Activated CD4-positive, alpha-beta T cell treated with anti-CD3 and anti-CD28 coated beads, Interleukin-2, amount 10 ng/mL, durations not matched to agents 7 days and 5 days (primary cell): ENCODE measurements at regions not wholly inside any gene's neighbourhood (a gene's known extent, or its start where the extent isn't known, plus 50 kb on each side); places are given as distances from the start of the nearest gene placed in this dataset.
"Not testable (repeated sequence)": the region's sequence is repeated elsewhere in the genome, so short reads cannot be mapped to it uniquely, and the experiment has no call there.

Source experiments
- CTCF ChIA-PET: fragments of 350-600 bp; sonication (Branson Sonifier 250); formaldehyde crosslinking; loops from one replicate; lab custom pipeline; 2021; ENCODE audit warnings: antibody characterized with exemption; lab: Charles Lee
- POLR2A ChIA-PET: fragments of 350-600 bp; sonication (Branson Sonifier 250); formaldehyde crosslinking; loops from one replicate; lab custom pipeline; 2021; ENCODE audit warnings: antibody characterized with exemption; lab: Charles Lee
- DNase-seq: peaks from one replicate; pipeline ENCODE4 v3.0.0-alpha.2; 2020
- H3K27ac Mint-ChIP-seq: one replicate; pipeline ENCODE4 v1.8.0; 2021; ENCODE audit warnings: mild to moderate bottlenecking, moderate library complexity, mixed read lengths
- H3K27me3 Mint-ChIP-seq: one replicate; pipeline ENCODE4 v1.8.0; 2021; ENCODE audit warnings: mixed read lengths
- H3K36me3 Mint-ChIP-seq: one replicate; pipeline ENCODE4 v1.8.0; 2021; ENCODE audit warnings: low read depth, mixed read lengths
- H3K4me1 Mint-ChIP-seq: one replicate; pipeline ENCODE4 v1.8.0; 2021; ENCODE audit warnings: mixed read lengths
- H3K4me3 Mint-ChIP-seq: one replicate; pipeline ENCODE4 v1.8.0; 2021; ENCODE audit warnings: mild to moderate bottlenecking, moderate library complexity, mixed read lengths
- H3K9me3 Mint-ChIP-seq: one replicate; pipeline ENCODE4 v1.8.0; 2021; ENCODE audit warnings: mixed read lengths

DNA sequence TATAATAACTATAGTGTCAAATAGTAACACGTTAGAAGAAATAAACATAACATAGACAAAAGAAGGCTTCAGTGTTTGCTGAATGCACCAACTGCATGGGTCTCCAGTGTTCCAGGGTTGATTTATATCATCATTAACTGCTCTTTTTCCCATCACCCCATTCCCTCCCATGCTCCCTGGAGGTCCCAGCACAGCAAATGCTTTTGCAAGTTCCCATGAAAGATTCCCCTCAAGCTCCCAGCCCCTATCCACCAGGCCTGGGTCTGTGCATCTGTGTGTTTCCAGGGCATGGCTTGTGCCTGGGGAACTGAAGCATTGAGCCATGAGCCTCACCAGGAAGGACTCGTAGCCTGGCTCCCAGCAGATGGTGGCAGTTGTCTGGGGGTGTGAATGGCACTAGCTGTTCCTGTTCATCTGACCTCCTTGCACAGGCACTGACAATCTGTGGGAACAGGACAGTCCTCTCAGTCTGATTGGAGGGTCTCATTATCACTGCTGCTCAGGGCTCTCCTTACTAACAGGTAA is 164.6 kb upstream of the RMP24 start:
- ChIA-PET CTCF (interaction anchor here (0.7 kb wide), 1 partner anchor 12 kb away, joined by 3 read pairs; no protein-coding TSS in a partner anchor), POLR2A (no interaction called here)
- no peak for DNase-seq
- peaks cover 2% of the 10 kb centered on the region for H3K4me1 Mint-ChIP-seq
- no peak overlapping the region for H3K4me3 Mint-ChIP-seq
- no peaks in the 10 kb centered on the region for H3K9me3 Mint-ChIP-seq
- H3K27ac Mint-ChIP-seq, result no peak overlapping the region
- H3K27me3 Mint-ChIP-seq, result peaks cover 9% of the 10 kb centered on the region
- H3K36me3 Mint-ChIP-seq, result no peaks in the 10 kb centered on the region

DNA sequence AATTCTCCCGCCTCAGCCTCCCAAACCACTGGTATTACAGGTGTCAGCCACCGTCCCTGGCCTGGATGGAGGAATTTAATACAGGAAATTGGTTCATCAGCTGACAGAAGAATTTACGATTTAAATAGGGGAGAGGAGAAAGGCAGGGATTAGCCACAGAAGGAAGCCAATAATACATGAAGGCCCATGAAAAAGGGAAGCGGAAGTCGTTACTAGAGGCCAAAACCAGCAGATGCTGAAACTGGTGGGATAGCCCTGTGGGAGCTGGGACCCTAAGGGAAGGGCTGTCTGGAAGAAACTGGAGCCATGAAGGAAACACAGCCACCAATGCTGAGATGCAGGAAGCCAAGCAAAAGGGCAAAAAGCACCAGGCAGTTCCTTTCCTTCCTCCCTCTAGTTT is 163.7 kb upstream of the RMP24 start:
- Mint-ChIP-seq H3K9me3 (no peaks in the 10 kb centered on the region), H3K27ac (no peak overlapping the region), H3K4me1 (peaks cover 2% of the 10 kb centered on the region), H3K27me3 (peaks cover 10% of the 10 kb centered on the region), H3K4me3 (no peak overlapping the region), H3K36me3 (no peaks in the 10 kb centered on the region)
- DNase-seq, result no peak
- POLR2A ChIA-PET, result no interaction called here
- CTCF ChIA-PET, result no interaction called here

DNA sequence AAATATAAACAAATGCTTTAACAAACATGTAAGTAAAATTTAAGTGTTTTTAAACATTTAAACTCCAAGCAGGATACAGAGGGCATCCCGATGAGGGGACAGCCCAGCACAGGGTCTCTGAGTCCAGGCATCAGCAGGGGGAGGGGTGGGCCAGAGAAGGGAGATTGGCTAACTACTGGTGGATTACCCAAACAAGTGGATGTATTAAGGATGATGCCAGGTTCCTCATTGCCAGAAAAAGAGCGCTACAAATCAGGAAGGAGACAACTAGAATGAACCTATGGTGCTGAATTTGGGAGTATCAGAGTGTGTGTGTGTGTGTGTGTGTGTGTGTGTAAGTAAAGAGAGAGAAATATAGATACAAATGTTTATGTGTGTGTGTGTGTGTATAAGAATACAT is 162.0 kb upstream of the RMP24 start:
- Mint-ChIP-seq H3K27ac (no peak overlapping the region), H3K9me3 (no peaks in the 10 kb centered on the region), H3K27me3 (peaks cover 9% of the 10 kb centered on the region), H3K4me3 (no peak overlapping the region), H3K4me1 (peaks cover 2% of the 10 kb centered on the region), H3K36me3 (no peaks in the 10 kb centered on the region)
- DNase-seq, result no peak
- ChIA-PET POLR2A (no interaction called here), CTCF (no interaction called here)

DNA sequence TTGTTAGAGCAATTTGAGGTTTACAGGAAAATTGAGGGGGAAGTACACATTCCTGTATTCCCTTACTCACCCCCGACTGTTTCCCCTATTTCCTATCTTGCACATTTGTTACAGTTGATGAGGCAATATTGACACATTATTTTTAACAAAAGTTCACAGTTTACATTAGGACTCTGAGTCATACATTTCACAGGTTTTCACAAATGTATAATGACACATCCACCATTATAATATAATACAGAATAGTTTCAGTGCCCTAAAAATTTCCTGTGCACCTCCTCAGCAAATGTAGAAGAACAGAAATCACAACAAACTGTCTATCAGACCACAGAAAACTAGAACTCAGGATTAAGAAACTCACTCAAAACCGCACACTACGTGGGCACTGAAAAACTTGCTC is 160.6 kb upstream of the RMP24 start:
- peaks cover 3% of the 10 kb centered on the region for H3K27me3 Mint-ChIP-seq
- H3K4me3 Mint-ChIP-seq, result no peak overlapping the region
- POLR2A ChIA-PET, result no interaction called here
- H3K36me3 Mint-ChIP-seq, result no peaks in the 10 kb centered on the region
- H3K9me3 Mint-ChIP-seq, result no peaks in the 10 kb centered on the region
- CTCF ChIA-PET, result no interaction called here
- no peak for DNase-seq
- H3K27ac Mint-ChIP-seq, result no peak overlapping the region
- peaks cover 2% of the 10 kb centered on the region for H3K4me1 Mint-ChIP-seq

DNA sequence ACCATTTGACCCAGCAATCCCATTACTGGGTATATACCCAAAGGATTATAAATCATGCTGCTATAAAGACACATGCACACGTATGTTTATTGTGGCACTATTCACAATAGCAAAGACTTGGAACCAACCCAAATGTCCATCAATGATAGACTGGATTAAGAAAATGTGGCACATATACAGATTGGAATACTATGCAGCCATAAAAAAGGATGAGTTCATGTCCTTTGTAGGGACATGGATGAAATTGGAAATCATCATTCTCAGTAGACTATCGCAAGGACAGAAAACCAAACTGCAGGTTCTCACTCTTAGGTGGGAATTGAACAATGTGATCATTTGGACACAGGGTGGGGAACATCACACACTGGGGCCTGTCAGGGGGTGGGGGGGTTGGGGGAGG is 157.5 kb upstream of the RMP24 start:
- H3K36me3 Mint-ChIP-seq, H3K27ac Mint-ChIP-seq, H3K9me3 Mint-ChIP-seq, DNase-seq, H3K4me3 Mint-ChIP-seq, H3K4me1 Mint-ChIP-seq, CTCF ChIA-PET, H3K27me3 Mint-ChIP-seq, POLR2A ChIA-PET: not testable (repeated sequence)

DNA sequence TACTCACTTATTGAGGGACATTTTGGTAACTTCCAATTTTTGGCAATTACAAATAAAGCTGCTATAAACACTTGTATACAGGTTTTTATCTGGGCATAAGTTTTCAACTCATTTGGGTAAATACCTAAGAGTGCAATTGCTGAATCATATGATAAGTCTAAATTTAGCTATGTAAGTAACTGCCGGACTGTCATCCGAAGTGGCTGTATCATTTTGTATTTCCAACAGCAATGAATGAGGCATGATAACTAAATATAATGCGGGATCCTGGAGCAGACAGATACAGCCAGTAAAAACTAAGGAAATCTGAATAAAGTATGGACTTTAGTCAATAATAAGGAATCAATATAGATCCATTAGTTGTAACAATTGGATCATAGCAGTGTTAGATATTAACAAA is 156.5 kb upstream of the RMP24 start:
- POLR2A ChIA-PET, result no interaction called here
- no peaks in the 10 kb centered on the region for H3K9me3 Mint-ChIP-seq
- H3K4me1 Mint-ChIP-seq, result no peaks in the 10 kb centered on the region
- no peak for DNase-seq
- H3K36me3 Mint-ChIP-seq, result no peaks in the 10 kb centered on the region
- peaks cover 3% of the 10 kb centered on the region for H3K27me3 Mint-ChIP-seq
- CTCF ChIA-PET, result no interaction called here
- H3K4me3 Mint-ChIP-seq, result no peak overlapping the region
- H3K27ac Mint-ChIP-seq, result no peak overlapping the region

DNA sequence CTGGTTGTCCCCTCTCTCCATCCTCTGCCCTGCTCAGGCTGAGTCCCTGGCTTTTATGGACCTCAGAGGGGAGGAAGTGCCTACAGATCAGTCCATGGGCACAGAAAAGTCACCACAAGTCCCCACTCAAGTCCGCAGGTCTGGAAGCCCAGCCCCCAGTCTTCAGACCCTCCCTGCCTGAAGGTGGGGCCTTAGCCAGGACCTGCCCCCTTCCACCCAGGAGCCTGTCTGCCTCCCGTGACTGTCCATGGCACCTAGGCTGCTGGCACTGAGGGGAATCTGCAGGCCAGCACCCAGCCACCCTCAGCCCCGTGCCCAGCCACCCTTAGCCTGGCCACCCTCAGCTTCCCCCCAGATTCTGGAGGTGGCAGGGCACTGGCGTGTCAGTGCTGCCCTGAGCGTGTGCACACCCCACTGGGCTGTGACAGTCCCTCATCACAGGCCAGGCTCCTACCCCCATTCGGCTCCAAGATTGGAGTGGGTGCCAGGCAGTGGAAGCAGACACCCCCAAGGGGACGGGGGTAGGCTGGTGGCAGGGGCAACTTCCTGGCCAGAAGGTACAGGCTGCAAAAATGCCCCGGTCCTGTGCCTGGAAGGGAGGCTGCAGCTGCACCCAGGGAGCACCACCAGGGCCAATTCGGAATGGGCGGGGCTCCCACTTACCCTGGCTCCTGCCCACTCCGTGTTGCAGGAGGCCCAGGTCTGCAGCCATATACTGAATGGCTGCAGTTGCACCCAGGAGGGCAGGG is 154.7 kb upstream of the RMP24 start:
- POLR2A ChIA-PET, result no interaction called here
- no peak for DNase-seq
- CTCF ChIA-PET, result no interaction called here
- H3K9me3 Mint-ChIP-seq, result no peaks in the 10 kb centered on the region
- H3K27ac Mint-ChIP-seq, result no peak overlapping the region
- H3K36me3 Mint-ChIP-seq, result no peaks in the 10 kb centered on the region
- H3K27me3 Mint-ChIP-seq, result peaks cover 3% of the 10 kb centered on the region
- no peak overlapping the region for H3K4me3 Mint-ChIP-seq
- no peaks in the 10 kb centered on the region for H3K4me1 Mint-ChIP-seq

DNA sequence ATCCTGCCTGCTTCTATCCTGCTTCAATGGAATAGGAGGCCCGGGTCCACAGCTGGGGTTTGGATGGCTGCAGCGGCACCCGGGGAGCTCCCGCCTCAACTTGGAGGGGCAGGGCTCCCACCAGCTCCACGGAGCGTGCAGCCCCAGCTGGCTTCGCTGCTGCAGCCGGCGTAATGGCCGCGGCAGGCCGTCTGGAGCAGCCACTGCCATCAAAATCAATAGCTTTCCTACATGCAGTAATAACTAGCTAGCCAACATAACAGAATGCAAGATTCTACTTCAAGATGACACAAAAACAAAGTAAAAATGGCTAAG is 154.2 kb upstream of the RMP24 start:
- Mint-ChIP-seq H3K4me3 (no peak overlapping the region), H3K9me3 (no peaks in the 10 kb centered on the region), H3K36me3 (no peaks in the 10 kb centered on the region), H3K27ac (no peak overlapping the region), H3K27me3 (peaks cover under 1% of the 10 kb centered on the region), H3K4me1 (no peaks in the 10 kb centered on the region)
- CTCF ChIA-PET, result no interaction called here
- DNase-seq, result no peak
- POLR2A ChIA-PET, result no interaction called here

DNA sequence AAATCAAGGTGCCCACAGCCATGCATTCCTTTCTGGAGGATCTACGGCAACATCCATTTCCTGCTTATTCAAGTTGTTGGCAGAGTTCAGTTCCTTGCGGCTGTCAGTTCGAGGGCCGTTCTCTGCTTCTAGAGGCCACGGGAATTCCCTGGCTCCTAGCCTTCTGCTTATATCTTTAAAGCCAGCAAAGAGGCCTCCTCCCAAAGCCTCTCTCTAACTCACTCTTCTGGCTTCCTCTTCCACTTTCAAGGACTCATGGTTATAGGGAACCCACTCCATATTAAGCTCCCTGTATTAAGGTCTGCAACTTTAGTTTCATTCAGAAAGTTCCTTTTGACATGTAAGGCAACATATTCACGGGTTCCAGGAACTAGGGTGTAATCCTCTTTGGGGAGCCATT is 150.1 kb upstream of the RMP24 start:
- Mint-ChIP-seq H3K27me3 (no peaks in the 10 kb centered on the region), H3K4me1 (no peaks in the 10 kb centered on the region), H3K36me3 (no peaks in the 10 kb centered on the region), H3K27ac (no peak overlapping the region), H3K9me3 (no peaks in the 10 kb centered on the region), H3K4me3 (no peak overlapping the region)
- CTCF ChIA-PET, result no interaction called here
- POLR2A ChIA-PET, result no interaction called here
- no peak for DNase-seq

DNA sequence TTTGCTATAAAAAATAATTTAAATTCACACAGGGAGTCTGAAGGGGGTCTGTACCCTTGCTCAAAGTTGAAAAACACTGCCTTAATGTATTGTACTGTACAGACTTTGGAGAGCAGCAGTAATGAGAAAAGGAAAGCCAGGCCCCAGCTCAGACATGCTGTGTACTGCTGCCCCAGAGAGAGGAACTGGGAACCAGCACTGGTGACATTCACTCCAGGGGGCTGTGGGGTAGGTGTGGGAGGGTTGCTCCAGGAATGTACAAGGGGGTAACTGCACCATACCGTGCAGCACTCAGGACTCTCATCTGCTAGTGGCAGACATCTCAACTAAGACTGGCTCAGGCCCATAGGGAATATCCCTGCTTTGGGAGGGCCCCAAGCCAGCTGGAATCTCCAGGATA is 146.0 kb upstream of the RMP24 start:
- Mint-ChIP-seq H3K27me3 (no peaks in the 10 kb centered on the region), H3K27ac (no peak overlapping the region), H3K4me1 (no peaks in the 10 kb centered on the region), H3K4me3 (no peak overlapping the region), H3K36me3 (no peaks in the 10 kb centered on the region), H3K9me3 (peaks cover 13% of the 10 kb centered on the region)
- no peak for DNase-seq
- CTCF ChIA-PET, result no interaction called here
- POLR2A ChIA-PET, result no interaction called here

DNA sequence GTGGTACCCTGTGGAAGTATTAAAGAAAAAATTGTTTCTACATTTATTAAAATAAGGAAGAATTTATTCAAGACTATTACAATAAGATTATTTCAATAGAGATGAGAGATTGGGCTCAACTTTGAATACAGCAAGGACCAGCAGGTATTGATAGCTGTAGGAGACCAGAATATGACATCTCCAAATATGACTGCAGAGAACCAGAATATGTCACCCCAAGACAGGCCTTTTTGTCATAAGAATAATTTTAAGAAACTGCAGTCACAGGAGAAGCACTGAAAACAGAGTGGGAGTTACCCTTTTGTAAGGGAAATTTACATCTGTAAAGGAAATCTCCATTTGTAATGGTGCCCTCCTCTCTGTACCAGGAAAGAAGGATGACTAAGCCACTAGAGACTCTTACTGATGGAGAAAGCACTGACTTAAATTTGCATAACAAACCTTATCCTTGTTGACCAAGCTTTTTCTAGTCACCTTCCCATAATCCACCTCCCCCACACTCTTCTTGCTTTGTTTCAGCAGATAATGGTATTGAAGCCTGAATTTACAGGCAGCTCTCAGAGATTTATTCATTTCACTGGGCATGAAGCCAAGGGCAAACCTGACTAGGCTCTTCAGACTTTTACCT is 145.1 kb upstream of the RMP24 start:
- no peaks in the 10 kb centered on the region for H3K36me3 Mint-ChIP-seq
- H3K27me3 Mint-ChIP-seq, result no peaks in the 10 kb centered on the region
- no peak for DNase-seq
- no peak overlapping the region for H3K4me3 Mint-ChIP-seq
- H3K27ac Mint-ChIP-seq, result no peak overlapping the region
- ChIA-PET POLR2A (no interaction called here), CTCF (no interaction called here)
- peaks cover 17% of the 10 kb centered on the region for H3K9me3 Mint-ChIP-seq
- no peaks in the 10 kb centered on the region for H3K4me1 Mint-ChIP-seq

DNA sequence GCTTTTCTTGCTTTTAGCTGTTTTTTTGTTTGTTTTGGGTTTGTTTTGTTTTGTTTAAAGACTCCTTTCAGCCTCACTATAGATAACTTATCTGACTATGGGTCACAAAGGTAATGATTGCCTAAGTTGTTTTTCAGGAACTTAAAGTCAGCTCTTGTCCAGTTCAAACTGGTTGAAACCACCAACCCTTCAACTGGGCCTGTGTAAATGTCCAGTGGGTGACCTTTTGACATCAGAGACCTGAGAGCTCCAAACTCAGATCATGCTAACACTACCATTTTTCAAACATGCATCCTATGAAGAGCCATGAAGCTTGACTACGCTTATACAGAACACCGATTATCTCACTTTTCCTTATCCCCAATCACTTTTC is 144.6 kb upstream of the RMP24 start:
- H3K4me3 Mint-ChIP-seq, result no peak overlapping the region
- POLR2A ChIA-PET, result no interaction called here
- H3K9me3 Mint-ChIP-seq, result peaks cover 22% of the 10 kb centered on the region
- CTCF ChIA-PET, result no interaction called here
- DNase-seq, result no peak
- H3K27me3 Mint-ChIP-seq, result no peaks in the 10 kb centered on the region
- H3K36me3 Mint-ChIP-seq, result no peaks in the 10 kb centered on the region
- H3K4me1 Mint-ChIP-seq, result no peaks in the 10 kb centered on the region
- no peak overlapping the region for H3K27ac Mint-ChIP-seq

DNA sequence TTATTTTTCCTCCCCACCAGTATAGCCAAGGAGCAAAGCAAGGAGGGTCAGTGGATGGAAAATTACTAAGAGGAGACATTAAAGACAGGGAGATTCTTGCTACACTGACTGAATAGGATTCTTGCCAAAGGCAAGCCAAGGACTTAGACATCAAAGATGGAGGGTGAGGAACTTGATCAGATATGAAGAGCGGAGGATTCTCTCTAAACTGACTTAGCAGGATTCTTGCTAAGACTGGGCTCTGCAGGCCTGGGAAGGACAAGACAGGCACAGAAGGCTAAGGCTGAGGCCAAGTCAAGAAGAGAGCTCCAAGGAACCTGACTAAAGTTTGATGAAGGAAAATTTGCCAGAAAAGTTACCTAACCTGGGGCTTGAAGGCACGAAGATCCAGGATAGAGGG is 143.9 kb upstream of the RMP24 start:
- Mint-ChIP-seq H3K4me3 (no peak overlapping the region), H3K27ac (no peak overlapping the region), H3K9me3 (peaks cover 27% of the 10 kb centered on the region), H3K27me3 (no peaks in the 10 kb centered on the region), H3K36me3 (no peaks in the 10 kb centered on the region), H3K4me1 (no peaks in the 10 kb centered on the region)
- no peak for DNase-seq
- CTCF ChIA-PET, result no interaction called here
- POLR2A ChIA-PET, result no interaction called here

DNA sequence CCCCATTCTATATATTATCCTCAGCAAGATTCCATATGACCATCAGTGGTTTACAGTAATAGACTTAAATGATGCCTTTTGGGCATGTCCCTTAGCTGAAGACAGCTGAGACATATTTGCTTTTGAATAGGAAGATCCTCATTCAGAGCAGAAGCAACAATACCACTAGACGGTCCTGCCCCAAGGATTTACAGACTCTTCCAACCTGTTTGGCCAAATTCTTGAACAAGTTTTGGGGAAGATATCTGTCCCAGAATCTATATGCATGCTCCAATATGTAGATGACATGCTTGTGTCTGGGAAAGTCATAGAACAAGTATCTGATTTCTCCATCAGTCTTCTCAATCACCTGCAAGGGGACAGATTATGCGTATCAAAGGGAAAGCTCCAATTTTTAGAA is 137.1 kb upstream of the RMP24 start:
- DNase-seq, result no peak
- POLR2A ChIA-PET, result no interaction called here
- no peak overlapping the region for H3K4me3 Mint-ChIP-seq

More for the DNA sequence above, 137.1 kb upstream of the RMP24 start:
- Mint-ChIP-seq H3K27me3 (no peaks in the 10 kb centered on the region), H3K36me3 (no peaks in the 10 kb centered on the region), H3K9me3 (peaks cover 19% of the 10 kb centered on the region), H3K4me1 (no peaks in the 10 kb centered on the region), H3K27ac (no peak overlapping the region)
- CTCF ChIA-PET, result no interaction called here
